Spleen (tissue), 7 donors: ENCODE measurements at regions not wholly inside any gene's neighbourhood (a gene's known extent, or its start where the extent isn't known, plus 50 kb on each side); places are given as distances from the start of the nearest gene placed in this dataset.

Experiments
- CTCF ChIP-seq, 11 experiments: fragments of 200-600 bp in 7 of 11; fragments of 450-650 bp in 4 of 11; sonication (generic) in 4 of 11; IDR thresholded peaks in 8 of 11; conservative IDR thresholded peaks in 3 of 11; 1 replicate in 7 of 11; 2 replicates in 4 of 11; pipeline versions ENCODE4 v1.4.0 to v1.8.0; 2016 to 2021; ENCODE audit warnings: antibody characterized with exemption in 11 of 11, inconsistent platforms in 4 of 11, mild to moderate bottlenecking in 1 of 11
- POLR2A ChIP-seq, 3 donors: fragments of 450-650 bp; IDR thresholded peaks; one replicate each; pipeline ENCODE4 v1.5.1; 2017; ENCODE audit warnings: antibody characterized with exemption in 3 of 3, mild to moderate bottlenecking in 1 of 3
- POLR2AphosphoS5 ChIP-seq, 3 donors: sonication (generic); formaldehyde crosslinking; IDR thresholded peaks; one replicate each; pipeline ENCODE4 v1.5.1; 2017; ENCODE audit warnings: antibody characterized with exemption in 3 of 3
- donor health status: DM: no; HTN: no; CAD: no; lungs with moderate emphysema.
- donor health status: DM: no; HTN: no; CAD: no.
- donor health status: DM: no; HTN: no; CAD: no.

GRCh38 chr3:94573337-94573736, 510.5 kb downstream of the NSUN3 start:
- TF ChIP-seq POLR2A (IDR thresholded peaks at IDR 0.05) (no peak), CTCF (IDR thresholded peaks at IDR 0.05 in 8 of 11, conservative IDR thresholded peaks at IDR 0.05 in 3 of 11) (no peak), POLR2AphosphoS5 (IDR thresholded peaks at IDR 0.05) (no peak)
